HEK293 (cell line): ENCODE measurements at regions not wholly inside any gene's neighbourhood (a gene's known extent, or its start where the extent isn't known, plus 50 kb on each side); places are given as distances from the start of the nearest gene placed in this dataset.

Experiments
- GLIS1 ChIP-seq: fragments of 450-650 bp; formaldehyde crosslinking; IDR thresholded peaks from 2 replicates; pipeline ENCODE4 v1.5.1; 2016; ENCODE audit warnings: missing biosample characterization, missing genetic modification characterization
- GLIS2 ChIP-seq: fragments of 450-650 bp; formaldehyde crosslinking; IDR thresholded peaks from 2 replicates; pipeline ENCODE4 v1.5.1; 2016; ENCODE audit warnings: missing biosample characterization, missing genetic modification characterization
- IKZF3 ChIP-seq: fragments of 450-650 bp; IDR thresholded peaks from 2 replicates; pipeline ENCODE4 v1.5.0; 2018; ENCODE audit warnings: missing biosample characterization, mild to moderate bottlenecking, missing genetic modification characterization, moderate library complexity
- TCF7L2 ChIP-seq: IDR thresholded peaks from 2 replicates; pipeline ENCODE4 v1.6.1; 2011; ENCODE audit warnings: low read depth, mild to moderate bottlenecking, inconsistent platforms, low read length, moderate library complexity, borderline replicate concordance
- ZBTB7A ChIP-seq: fragments of 450-650 bp; formaldehyde crosslinking; IDR thresholded peaks from 2 replicates; pipeline ENCODE4 v1.5.1; 2016; ENCODE audit warnings: low read depth, missing biosample characterization, missing genetic modification characterization
- ZIC2 ChIP-seq: fragments of 450-650 bp; formaldehyde crosslinking; IDR thresholded peaks from 2 replicates; pipeline ENCODE4 v1.5.1; 2016; ENCODE audit warnings: missing biosample characterization, missing genetic modification characterization
- ZNF138 ChIP-seq: fragments of 450-650 bp; formaldehyde crosslinking; IDR thresholded peaks from 2 replicates; pipeline ENCODE4 v1.5.1; 2016; ENCODE audit warnings: missing biosample characterization, missing genetic modification characterization, borderline replicate concordance
- ZNF169 ChIP-seq: fragments of 450-650 bp; formaldehyde crosslinking; IDR thresholded peaks from 2 replicates; pipeline ENCODE4 v1.5.1; 2016; ENCODE audit warnings: missing biosample characterization, missing genetic modification characterization
- ZNF391 ChIP-seq: fragments of 450-650 bp; formaldehyde crosslinking; IDR thresholded peaks from 2 replicates; pipeline ENCODE4 v1.5.1; 2016; ENCODE audit warnings: low read depth, missing biosample characterization, missing genetic modification characterization, borderline replicate concordance
- ZNF777 ChIP-seq: fragments of 450-650 bp; formaldehyde crosslinking; IDR thresholded peaks from 2 replicates; pipeline ENCODE4 v1.5.1; 2017; ENCODE audit warnings: missing biosample characterization, missing genetic modification characterization, borderline replicate concordance
- TF ChIP-seq, protein P1 (sequence below): fragments of 450-650 bp; formaldehyde crosslinking; IDR thresholded peaks from 2 replicates; pipeline ENCODE4 v1.5.1; 2016; ENCODE audit warnings: missing biosample characterization, missing genetic modification characterization
- TF ChIP-seq, protein P2 (sequence below): fragments of 450-650 bp; formaldehyde crosslinking; IDR thresholded peaks from 2 replicates; pipeline ENCODE4 v1.5.1; 2016; ENCODE audit warnings: missing biosample characterization, missing genetic modification characterization

DNA sequence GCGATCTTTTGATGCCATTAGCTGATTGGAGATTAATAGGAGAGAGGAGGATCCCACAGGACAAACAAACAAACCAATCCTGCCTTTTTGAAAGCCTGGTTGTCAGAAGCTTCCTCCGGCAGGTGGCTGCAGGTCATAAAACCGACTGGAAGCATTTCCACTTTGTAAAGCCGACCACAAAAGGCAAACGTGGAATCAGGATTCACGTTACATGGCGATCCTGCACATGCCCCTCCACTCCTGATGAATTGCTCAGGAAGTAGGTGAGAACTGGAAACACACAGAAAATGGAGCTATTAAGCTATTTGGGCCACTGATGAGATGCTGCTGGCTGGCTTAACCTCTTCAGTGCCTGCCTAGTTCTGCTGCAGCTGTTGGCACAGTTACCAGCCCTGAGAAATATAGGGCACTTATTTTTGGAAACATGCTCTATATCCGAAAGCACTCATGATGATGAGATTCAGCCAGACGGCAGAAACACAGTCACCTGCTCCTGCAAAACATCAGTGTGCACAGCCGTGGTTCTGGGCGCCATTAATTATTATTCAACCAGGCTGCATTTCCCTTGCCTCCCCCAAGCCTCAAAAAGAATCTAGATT, 110.3 kb upstream of the ST6GAL2 start:
- TF ChIP-seq, protein P1, sequence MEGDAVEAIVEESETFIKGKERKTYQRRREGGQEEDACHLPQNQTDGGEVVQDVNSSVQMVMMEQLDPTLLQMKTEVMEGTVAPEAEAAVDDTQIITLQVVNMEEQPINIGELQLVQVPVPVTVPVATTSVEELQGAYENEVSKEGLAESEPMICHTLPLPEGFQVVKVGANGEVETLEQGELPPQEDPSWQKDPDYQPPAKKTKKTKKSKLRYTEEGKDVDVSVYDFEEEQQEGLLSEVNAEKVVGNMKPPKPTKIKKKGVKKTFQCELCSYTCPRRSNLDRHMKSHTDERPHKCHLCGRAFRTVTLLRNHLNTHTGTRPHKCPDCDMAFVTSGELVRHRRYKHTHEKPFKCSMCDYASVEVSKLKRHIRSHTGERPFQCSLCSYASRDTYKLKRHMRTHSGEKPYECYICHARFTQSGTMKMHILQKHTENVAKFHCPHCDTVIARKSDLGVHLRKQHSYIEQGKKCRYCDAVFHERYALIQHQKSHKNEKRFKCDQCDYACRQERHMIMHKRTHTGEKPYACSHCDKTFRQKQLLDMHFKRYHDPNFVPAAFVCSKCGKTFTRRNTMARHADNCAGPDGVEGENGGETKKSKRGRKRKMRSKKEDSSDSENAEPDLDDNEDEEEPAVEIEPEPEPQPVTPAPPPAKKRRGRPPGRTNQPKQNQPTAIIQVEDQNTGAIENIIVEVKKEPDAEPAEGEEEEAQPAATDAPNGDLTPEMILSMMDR (tag by site-specific recombination): no peak
- no peak for TF ChIP-seq TCF7L2
- TF ChIP-seq IKZF3 (tag by site-specific recombination): no peak
- TF ChIP-seq ZNF169: no peak
- no peak for TF ChIP-seq GLIS2 (tag by site-specific recombination)
- no peak for TF ChIP-seq ZIC2 (tag by site-specific recombination)
- TF ChIP-seq ZBTB7A (tag by site-specific recombination): no peak
- TF ChIP-seq ZNF777: no peak
- no peak for TF ChIP-seq ZNF138 (tag by site-specific recombination)
- TF ChIP-seq, protein P2, sequence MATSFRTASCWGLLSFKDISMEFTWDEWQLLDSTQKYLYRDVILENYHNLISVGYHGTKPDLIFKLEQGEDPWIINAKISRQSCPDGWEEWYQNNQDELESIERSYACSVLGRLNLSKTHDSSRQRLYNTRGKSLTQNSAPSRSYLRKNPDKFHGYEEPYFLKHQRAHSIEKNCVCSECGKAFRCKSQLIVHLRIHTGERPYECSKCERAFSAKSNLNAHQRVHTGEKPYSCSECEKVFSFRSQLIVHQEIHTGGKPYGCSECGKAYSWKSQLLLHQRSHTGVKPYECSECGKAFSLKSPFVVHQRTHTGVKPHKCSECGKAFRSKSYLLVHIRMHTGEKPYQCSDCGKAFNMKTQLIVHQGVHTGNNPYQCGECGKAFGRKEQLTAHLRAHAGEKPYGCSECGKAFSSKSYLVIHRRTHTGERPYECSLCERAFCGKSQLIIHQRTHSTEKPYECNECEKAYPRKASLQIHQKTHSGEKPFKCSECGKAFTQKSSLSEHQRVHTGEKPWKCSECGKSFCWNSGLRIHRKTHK (tag by site-specific recombination): no peak
- no peak for TF ChIP-seq GLIS1
- TF ChIP-seq ZNF391 (tag by site-specific recombination): no peak
